Ectodermal cell (in vitro differentiated cells): ENCODE measurements at regions not wholly inside any gene's neighbourhood (a gene's known extent, or its start where the extent isn't known, plus 50 kb on each side); places are given as distances from the start of the nearest gene placed in this dataset.

Source experiments
- H3K27ac ChIP-seq: 2 replicates; pipeline ENCODE4 v1.7.0; 2013; ENCODE audit warnings: mild to moderate bottlenecking, low read depth, low read length; ENCODE audit not compliant: insufficient read depth, poor library complexity, severe bottlenecking
- H3K27me3 ChIP-seq: 2 replicates; pipeline ENCODE4 v1.7.0; 2013; ENCODE audit warnings: mild to moderate bottlenecking, low read length; ENCODE audit not compliant: insufficient read depth, control insufficient read depth, poor library complexity, severe bottlenecking
- H3K36me3 ChIP-seq: one replicate; pipeline ENCODE4 v1.7.0; 2013; ENCODE audit warnings: low read length; ENCODE audit not compliant: control insufficient read depth, insufficient read depth
- H3K4me1 ChIP-seq: one replicate; pipeline ENCODE4 v1.7.0; 2013; ENCODE audit warnings: low read length; ENCODE audit not compliant: control insufficient read depth, insufficient read depth
- H3K4me3 ChIP-seq: 2 replicates; pipeline ENCODE4 v1.7.0; 2013; ENCODE audit warnings: low read depth, low read length, control low read depth; ENCODE audit not compliant: insufficient read depth
- H3K9me3 ChIP-seq: 2 replicates; pipeline ENCODE4 v1.7.0; 2013; ENCODE audit warnings: mild to moderate bottlenecking, low read length, moderate library complexity; ENCODE audit not compliant: control insufficient read depth
- WGBS, 2 experiments: methylation state at CpG; one replicate each; pipeline ENCODE4 v1.1.7; 2013; ENCODE audit warnings: missing lambda C conversion rate in 2 of 2; 5-methylcytosine and 5-hydroxymethylcytosine counted together

GRCh38 chr16:86016201-86016965, 117.4 kb downstream of the IRF8 start:
- Histone ChIP-seq H3K4me3 (no peak overlapping the region), H3K27ac (no peak overlapping the region), H3K9me3 (peaks cover 4% of the 10 kb centered on the region), H3K36me3 (no peaks in the 10 kb centered on the region), H3K27me3 (peaks cover 3% of the 10 kb centered on the region), H3K4me1 (no peaks in the 10 kb centered on the region)
- WGBS, 2 experiments = 58 to 60% methylated on average over 13 of the region's 13 CpGs

- H3K9me3 ChIP-seq = peaks cover 4% of the 10 kb centered on the region
- no peaks in the 10 kb centered on the region for H3K4me1 ChIP-seq
- H3K27me3 ChIP-seq = peaks cover 3% of the 10 kb centered on the region
- WGBS, 2 experiments = 73 to 74% methylated on average over 2 of the region's 2 CpGs
- H3K27ac ChIP-seq = no peak overlapping the region
- no peaks in the 10 kb centered on the region for H3K36me3 ChIP-seq
- no peak overlapping the region for H3K4me3 ChIP-seq
Measured at GRCh38 chr16:86018071-86018470, 119.1 kb downstream of the IRF8 start.

DNA sequence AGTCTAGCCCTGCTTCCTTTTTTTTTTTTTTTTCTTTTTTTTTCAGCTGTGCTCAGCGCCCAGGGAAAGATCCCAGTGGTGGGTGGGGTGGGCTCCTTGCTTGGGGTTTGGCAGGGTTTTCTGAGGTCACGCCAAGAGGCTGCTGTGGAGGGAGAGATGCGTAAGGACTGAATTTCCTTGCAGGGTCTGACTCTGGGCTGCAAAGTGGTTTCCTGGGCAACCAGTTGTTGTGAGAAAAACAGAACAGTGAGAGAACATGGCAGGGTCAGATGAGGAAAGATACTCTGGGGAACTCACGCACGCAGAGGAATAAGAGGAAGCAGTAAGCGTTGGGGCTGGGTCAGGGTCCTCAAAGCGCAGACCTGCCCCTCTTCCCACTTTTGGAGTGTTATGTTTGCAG, 119.5 kb downstream of the IRF8 start:
- Histone ChIP-seq H3K9me3 (peaks cover 4% of the 10 kb centered on the region), H3K36me3 (no peaks in the 10 kb centered on the region), H3K27me3 (peaks cover 3% of the 10 kb centered on the region), H3K27ac (peak overlapping the region; percentile 47), H3K4me1 (no peaks in the 10 kb centered on the region), H3K4me3 (no peak overlapping the region)
- 63 to 75% methylated on average over 5 to 7 of the region's 7 CpGs for WGBS, 2 experiments

DNA sequence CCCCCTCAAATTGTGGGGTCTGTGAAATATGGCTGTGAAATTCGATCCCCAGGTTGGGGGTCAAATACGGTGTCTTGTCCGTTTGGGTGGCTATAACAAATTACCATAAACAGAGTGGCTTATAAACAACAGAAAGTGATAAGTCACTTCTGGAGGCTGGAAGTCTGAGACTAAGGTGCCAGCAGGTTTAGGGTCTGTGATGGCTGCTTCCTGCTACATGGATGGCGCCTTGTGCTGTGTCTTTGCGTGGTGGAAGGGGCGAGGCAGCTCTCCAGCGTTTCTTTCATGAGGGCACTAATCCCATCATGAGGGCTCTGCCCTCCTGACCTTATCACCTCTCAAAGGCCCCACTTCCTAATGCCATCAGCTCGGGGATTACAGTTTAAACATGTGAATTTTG, 120.0 kb downstream of the IRF8 start:
- H3K4me1 ChIP-seq = no peaks in the 10 kb centered on the region
- no peak overlapping the region for H3K4me3 ChIP-seq
- peak overlapping the region; percentile 47 for H3K27ac ChIP-seq
- H3K9me3 ChIP-seq = peaks cover 4% of the 10 kb centered on the region
- 85 to 86% methylated on average over 8 of the region's 8 CpGs for WGBS, 2 experiments
- peaks cover 3% of the 10 kb centered on the region for H3K27me3 ChIP-seq
- no peaks in the 10 kb centered on the region for H3K36me3 ChIP-seq

- peaks cover 4% of the 10 kb centered on the region for H3K9me3 ChIP-seq
- 64 to 66% methylated on average over 14 of the region's 14 CpGs for WGBS, 2 experiments
- peaks cover 3% of the 10 kb centered on the region for H3K27me3 ChIP-seq
- no peak overlapping the region for H3K27ac ChIP-seq
- no peak overlapping the region for H3K4me3 ChIP-seq
- no peaks in the 10 kb centered on the region for H3K36me3 ChIP-seq
- H3K4me1 ChIP-seq = no peaks in the 10 kb centered on the region
Measured at GRCh38 chr16:86019446-86020047, 120.6 kb downstream of the IRF8 start.

DNA sequence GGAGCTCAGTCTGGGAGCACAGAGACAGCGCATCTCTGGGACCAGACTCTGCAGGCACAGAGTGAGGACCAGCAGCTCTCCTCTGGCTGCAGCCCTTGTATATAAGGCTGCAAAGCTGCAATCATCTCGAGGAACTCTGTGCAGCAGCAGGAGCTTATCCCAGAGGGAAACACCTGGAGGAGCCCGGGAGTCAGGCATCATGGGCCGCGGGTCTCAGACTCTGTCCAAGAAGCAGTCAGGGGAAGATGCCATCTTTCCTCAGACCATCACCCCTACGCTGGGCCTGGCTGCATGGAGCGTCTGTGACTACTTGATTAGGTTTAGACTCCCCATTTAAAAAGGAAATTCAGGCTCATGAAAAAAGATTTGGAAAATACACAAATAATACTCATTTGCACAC, 122.0 kb downstream of the IRF8 start:
- Histone ChIP-seq H3K4me1 (no peaks in the 10 kb centered on the region), H3K9me3 (peaks cover 4% of the 10 kb centered on the region), H3K4me3 (no peak overlapping the region), H3K27ac (no peak overlapping the region), H3K27me3 (peaks cover 3% of the 10 kb centered on the region), H3K36me3 (no peaks in the 10 kb centered on the region)
- 88 to 92% methylated on average over 7 of the region's 7 CpGs for WGBS, 2 experiments

DNA sequence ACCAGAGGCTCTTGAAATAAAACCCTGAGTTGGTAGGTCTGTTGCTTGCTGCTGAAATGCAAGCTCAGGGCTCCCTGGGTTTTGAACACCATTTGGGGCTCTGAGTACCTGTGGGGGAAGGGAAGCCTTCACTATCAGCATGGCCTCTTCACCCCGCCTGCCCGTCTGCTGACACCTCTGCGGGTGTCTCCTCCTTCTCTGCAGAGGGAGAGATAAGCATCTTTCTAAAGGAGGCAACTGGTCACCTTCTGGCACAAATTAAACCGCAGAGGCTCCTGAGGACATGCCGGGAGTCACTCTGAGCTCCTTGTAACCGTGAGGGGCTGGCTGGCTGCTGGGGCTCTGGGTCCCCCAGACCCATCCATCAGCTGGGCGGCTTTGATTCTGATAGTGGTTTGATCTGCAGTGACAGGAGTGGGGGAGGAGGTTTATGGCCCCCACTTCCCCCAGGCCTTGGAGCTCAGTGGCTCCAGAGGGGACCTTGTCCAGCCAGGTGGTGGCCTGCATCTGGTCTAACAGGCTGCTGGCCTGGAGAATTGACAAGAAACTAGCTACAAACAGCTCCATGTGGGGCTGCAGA, 123.5 kb downstream of the IRF8 start:
- no peaks in the 10 kb centered on the region for H3K36me3 ChIP-seq
- peaks cover 4% of the 10 kb centered on the region for H3K9me3 ChIP-seq
- no peaks in the 10 kb centered on the region for H3K4me1 ChIP-seq
- no peak overlapping the region for H3K4me3 ChIP-seq
- H3K27ac ChIP-seq = no peak overlapping the region
- WGBS, 2 experiments = 87 to 91% methylated on average over 7 of the region's 7 CpGs
- no peaks in the 10 kb centered on the region for H3K27me3 ChIP-seq

DNA sequence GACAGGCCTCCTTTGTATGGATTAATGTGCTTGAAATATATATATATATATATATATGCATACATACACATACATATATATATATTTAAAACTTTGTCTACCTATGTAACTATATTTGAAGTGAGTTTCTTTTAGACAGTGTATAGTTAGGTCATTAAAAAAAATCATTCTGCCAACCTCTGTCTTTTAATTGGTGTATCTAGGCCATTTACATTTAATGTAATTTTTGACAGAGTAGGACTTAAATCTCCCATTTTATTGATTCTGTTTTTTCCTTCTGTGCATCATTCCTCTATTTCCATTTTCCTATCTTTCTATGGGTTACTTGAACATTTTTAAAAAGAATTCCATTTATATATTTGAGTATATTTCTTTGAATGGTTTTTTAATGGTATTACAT, 125.2 kb downstream of the IRF8 start:
- no peak overlapping the region for H3K27ac ChIP-seq
- no peaks in the 10 kb centered on the region for H3K36me3 ChIP-seq
- peaks cover 4% of the 10 kb centered on the region for H3K9me3 ChIP-seq
- H3K4me1 ChIP-seq = no peaks in the 10 kb centered on the region
- no peak overlapping the region for H3K4me3 ChIP-seq
- H3K27me3 ChIP-seq = no peaks in the 10 kb centered on the region

- 73 to 79% methylated on average over 3 of the region's 3 CpGs for WGBS, 2 experiments
- no peaks in the 10 kb centered on the region for H3K4me1 ChIP-seq
- no peak overlapping the region for H3K27ac ChIP-seq
- H3K4me3 ChIP-seq = no peak overlapping the region
- no peaks in the 10 kb centered on the region for H3K27me3 ChIP-seq
- no peaks in the 10 kb centered on the region for H3K9me3 ChIP-seq
- no peaks in the 10 kb centered on the region for H3K36me3 ChIP-seq
Measured at GRCh38 chr16:86025706-86026105, 126.7 kb downstream of the IRF8 start.

GRCh38 chr16:86026171-86026910, 127.4 kb downstream of the IRF8 start:
- WGBS, 2 experiments = 89 to 90% methylated on average over 15 of the region's 15 CpGs
- no peaks in the 10 kb centered on the region for H3K4me1 ChIP-seq
- no peak overlapping the region for H3K27ac ChIP-seq
- no peaks in the 10 kb centered on the region for H3K36me3 ChIP-seq
- no peak overlapping the region for H3K4me3 ChIP-seq
- H3K9me3 ChIP-seq = no peaks in the 10 kb centered on the region
- H3K27me3 ChIP-seq = no peaks in the 10 kb centered on the region
